SK-N-SH (cell line): ENCODE measurements at regions not wholly inside any gene's neighbourhood (a gene's known extent, or its start where the extent isn't known, plus 50 kb on each side); places are given as distances from the start of the nearest gene placed in this dataset.
A peak's percentile ranks its signal among the peaks of the same experiment; 100 is the strongest.

ENCODE experiments used
- CTCF ChIA-PET: fragments of 300-600, 350-600 bp; formaldehyde crosslinking; extraction: SDS; loops from one replicate; lab custom pipeline; 2021; lab: Yijun Ruan, JAX
- POLR2A ChIA-PET: fragments of 350-600 bp; sonication (Branson Sonifier 250); formaldehyde crosslinking; extraction: SDS; loops from one replicate; lab custom pipeline; 2020; ENCODE audit warnings: antibody characterized with exemption, inconsistent platforms; lab: Yijun Ruan, JAX
- DNase-seq: peaks from one replicate; pipeline ENCODE4 v3.0.0; 2012
- H2AFZ ChIP-seq: fragments of 200-600 bp; sonication (generic); 2 replicates; pipeline ENCODE4 v1.8.1; 2016; ENCODE audit warnings: antibody characterized with exemption, mild to moderate bottlenecking, low read depth
- H3F3A ChIP-seq: fragments of 200-600 bp; sonication (generic); replicated peaks from 2 replicates; pipeline ENCODE3; 2016; ENCODE audit warnings: antibody characterized with exemption, mild to moderate bottlenecking; ENCODE audit not compliant: insufficient read depth
- H3K27ac ChIP-seq, 2 experiments: fragments of 200-500 bp in 1 of 2; fragments of 200-600 bp in 1 of 2; sonication (Bioruptor generic) in 1 of 2; sonication (generic), shearing (Covaris generic) in 1 of 2; 2 replicates each; pipeline versions ENCODE4 v1.5.1 to v1.6.1; 2014 to 2016; ENCODE audit warnings: low read depth in 2 of 2, inconsistent platforms in 1 of 2, low read length in 1 of 2, mild to moderate bottlenecking in 1 of 2, mixed read lengths in 1 of 2
- H3K27me3 ChIP-seq: fragments of 200-600 bp; sonication (generic), shearing (Covaris generic); 2 replicates; pipeline ENCODE4 v1.6.1; 2016; ENCODE audit warnings: mixed run types; ENCODE audit not compliant: insufficient read depth
- H3K36me3 ChIP-seq, 2 experiments: fragments of 200-500 bp in 1 of 2; fragments of 200-600 bp in 1 of 2; sonication (Bioruptor generic) in 1 of 2; sonication (generic) in 1 of 2; replicated peaks in 1 of 2; 2 replicates each; pipeline versions ENCODE3 to v1.5.1; 2014 to 2016; ENCODE audit warnings: low read length in 1 of 2, mild to moderate bottlenecking in 1 of 2; ENCODE audit not compliant: insufficient read depth in 2 of 2, control insufficient read depth in 1 of 2
- H3K4me1 ChIP-seq, 2 experiments: fragments of 200-500 bp in 1 of 2; fragments of 200-600 bp in 1 of 2; sonication (Bioruptor generic) in 1 of 2; sonication (generic), shearing (Covaris generic) in 1 of 2; 2 replicates each; pipeline versions ENCODE4 v1.5.1 to v1.6.1; 2014 to 2016; ENCODE audit warnings: low read depth in 1 of 2, low read length in 1 of 2, mixed run types in 1 of 2; ENCODE audit not compliant: insufficient read depth in 2 of 2, control insufficient read depth in 1 of 2
- H3K4me2 ChIP-seq: fragments of 200-600 bp; sonication (generic), shearing (Covaris generic); 2 replicates; pipeline ENCODE4 v1.6.1; 2017; ENCODE audit warnings: mixed run types
- H3K4me3 ChIP-seq, 2 experiments: fragments of 200-500 bp in 1 of 2; fragments of 200-600 bp in 1 of 2; sonication (Bioruptor generic) in 1 of 2; sonication (generic), shearing (Covaris generic) in 1 of 2; 2 replicates each; pipeline versions ENCODE4 v1.5.1 to v1.8.1; 2014 to 2016; ENCODE audit warnings: low read depth in 2 of 2, inconsistent platforms in 1 of 2, low read length in 1 of 2, mild to moderate bottlenecking in 1 of 2, mixed read lengths in 1 of 2, moderate library complexity in 1 of 2
- H3K79me2 ChIP-seq: fragments of 200-600 bp; sonication (generic); 2 replicates; pipeline ENCODE4 v1.8.1; 2017; ENCODE audit warnings: mild to moderate bottlenecking; ENCODE audit not compliant: insufficient read depth
- H3K9ac ChIP-seq: fragments of 200-600 bp; sonication (generic); 2 replicates; pipeline ENCODE4 v1.6.1; 2017; ENCODE audit warnings: mixed run types
- H3K9me2 ChIP-seq: fragments of 200-600 bp; sonication (generic); 2 replicates; pipeline ENCODE4 v1.6.1; 2017; ENCODE audit warnings: mixed run types
- H3K9me3 ChIP-seq: fragments of 200-600 bp; sonication (generic); 2 replicates; pipeline ENCODE4 v1.6.1; 2017; ENCODE audit warnings: mixed run types, mild to moderate bottlenecking, moderate library complexity
- H4K20me1 ChIP-seq: fragments of 200-600 bp; sonication (generic); 2 replicates; pipeline ENCODE4 v1.6.1; 2017; ENCODE audit warnings: mild to moderate bottlenecking, mixed run types; ENCODE audit not compliant: insufficient read depth
- CHD2 ChIP-seq: fragments of 150-350 bp; IDR thresholded peaks from 2 replicates; pipeline ENCODE4 v1.6.1; 2018; ENCODE audit warnings: low read length; ENCODE audit not compliant: partially characterized antibody
- CTCF ChIP-seq: fragments of 200-600 bp; sonication (generic); IDR thresholded peaks from 2 replicates; pipeline ENCODE4 v1.6.1; 2017; ENCODE audit warnings: antibody characterized with exemption, mild to moderate bottlenecking, moderate library complexity
- ELF1 ChIP-seq: IDR thresholded peaks from 2 replicates; pipeline ENCODE4 v1.4.0; 2012
- GATA2 ChIP-seq: sonication (generic); formaldehyde crosslinking; IDR thresholded peaks from 2 replicates; pipeline ENCODE4 v1.5.0; 2020; ENCODE audit warnings: mild to moderate bottlenecking, missing genetic modification reagents
- NRF1 ChIP-seq: IDR thresholded peaks from 2 replicates; pipeline ENCODE4 v1.6.1; 2012; ENCODE audit warnings: low read depth, mild to moderate bottlenecking, low read length
- RAD21 ChIP-seq: IDR thresholded peaks from 2 replicates; pipeline ENCODE4 v1.6.1; 2012; ENCODE audit warnings: mild to moderate bottlenecking, low read length
- SMC3 ChIP-seq: IDR thresholded peaks from 2 replicates; pipeline ENCODE4 v1.6.1; 2012; ENCODE audit warnings: low read depth, low read length, improper control_type of control experiment
- TAF1 ChIP-seq: IDR thresholded peaks from 2 replicates; pipeline ENCODE4 v1.6.1; 2012; ENCODE audit warnings: low read depth, mild to moderate bottlenecking, low read length, moderate library complexity, borderline replicate concordance
- TCF12 ChIP-seq: IDR thresholded peaks from 2 replicates; pipeline ENCODE4 v1.4.0; 2012
- YY1 ChIP-seq: IDR thresholded peaks from 2 replicates; pipeline ENCODE4 v1.4.0; 2012; ENCODE audit warnings: low read depth, mild to moderate bottlenecking
- WGBS: methylation state at CpG from one replicate; pipeline ENCODE4 v1.1.6; 2017; ENCODE audit warnings: low lambda C conversion rate; 5-methylcytosine and 5-hydroxymethylcytosine counted together
- TF ChIP-seq, protein P1 (sequence below): fragments of 150-350 bp; IDR thresholded peaks from 2 replicates; pipeline ENCODE4 v1.6.1; 2016; ENCODE audit warnings: mild to moderate bottlenecking, low read depth, low read length

- no peaks in the 10 kb centered on the region for H3K27me3 ChIP-seq
- peak overlapping the region in 1 of 2 experiments; percentile 52; a peak in 1 of 4 replicates for H3K4me3 ChIP-seq
- DNase-seq = no peak
- no peak overlapping the region for H2AFZ ChIP-seq
- H4K20me1 ChIP-seq = no peaks in the 10 kb centered on the region
- TF ChIP-seq YY1 (no peak), ELF1 (no peak), GATA2 (CRISPR knock-in tag) (no peak), TCF12 (no peak)
- TF ChIP-seq, protein P1, sequence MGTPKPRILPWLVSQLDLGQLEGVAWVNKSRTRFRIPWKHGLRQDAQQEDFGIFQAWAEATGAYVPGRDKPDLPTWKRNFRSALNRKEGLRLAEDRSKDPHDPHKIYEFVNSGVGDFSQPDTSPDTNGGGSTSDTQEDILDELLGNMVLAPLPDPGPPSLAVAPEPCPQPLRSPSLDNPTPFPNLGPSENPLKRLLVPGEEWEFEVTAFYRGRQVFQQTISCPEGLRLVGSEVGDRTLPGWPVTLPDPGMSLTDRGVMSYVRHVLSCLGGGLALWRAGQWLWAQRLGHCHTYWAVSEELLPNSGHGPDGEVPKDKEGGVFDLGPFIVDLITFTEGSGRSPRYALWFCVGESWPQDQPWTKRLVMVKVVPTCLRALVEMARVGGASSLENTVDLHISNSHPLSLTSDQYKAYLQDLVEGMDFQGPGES = no peak
- H3K9me3 ChIP-seq = no peaks in the 10 kb centered on the region
- WGBS = 89% methylated on average over 6 of the region's 6 CpGs
- no peak overlapping the region for H3K27ac ChIP-seq
- peaks cover 7% of the 10 kb centered on the region for H3F3A ChIP-seq
- H3K9me2 ChIP-seq = no peaks in the 10 kb centered on the region
- no peaks in the 10 kb centered on the region for H3K36me3 ChIP-seq
- ChIA-PET POLR2A (no interaction called here), CTCF (interaction anchor here (0.6 to 2.2 kb wide), 62 partner anchors 8 to 566 kb away, joined by 3 to 31 read pairs (median 5); no protein-coding TSS in a partner anchor)
- H3K4me1 ChIP-seq = peaks cover 0 to 8% of the 10 kb centered on the region in 2 experiments; a peak in 1 of 4 replicates
- H3K79me2 ChIP-seq = no peaks in the 10 kb centered on the region
- H3K4me2 ChIP-seq = peak overlapping the region; percentile 66; the same call in 1 of the 2 replicates
- H3K9ac ChIP-seq = no peak overlapping the region
Observed at GRCh38 chr9:121550041-121550440, 50.4 kb upstream of the GGTA1 start.

GRCh38 chr9:121550569-121551512 is 51.2 kb upstream of the GGTA1 start:
- WGBS = 48% methylated on average over 13 of the region's 40 CpGs
- H3K4me2 ChIP-seq = peak overlapping the region; percentile 66
- H3K79me2 ChIP-seq = no peaks in the 10 kb centered on the region
- H3K27me3 ChIP-seq = no peaks in the 10 kb centered on the region
- ChIA-PET POLR2A (no interaction called here), CTCF (interaction anchor here (0.6 to 2.2 kb wide), 68 partner anchors 8 to 565 kb away, joined by 3 to 31 read pairs (median 5); partner anchors contain the start of gene DAB2IP)
- H3K9me2 ChIP-seq = no peaks in the 10 kb centered on the region
- peak overlapping the region; percentile 38 to 52 for H3K4me3 ChIP-seq
- TF ChIP-seq NRF1 = 0 out of 2 replicates have a peak, but pooled peaks have one; percentile 4
- TF ChIP-seq TAF1 = no peak
- peak; percentile 90 for TF ChIP-seq CTCF
- peak; percentile 86 for TF ChIP-seq SMC3
- TF ChIP-seq RAD21 = peak; percentile 87
- no peak for TF ChIP-seq CHD2
- H2AFZ ChIP-seq = no peak overlapping the region
- no peak overlapping the region for H3K9ac ChIP-seq
- DNase-seq = peak; percentile 92
- peaks cover 7% of the 10 kb centered on the region for H3F3A ChIP-seq
- H3K4me1 ChIP-seq = peaks cover 0 to 4% of the 10 kb centered on the region in 2 experiments; a peak in 1 of 4 replicates
- H3K36me3 ChIP-seq = no peaks in the 10 kb centered on the region
- no peaks in the 10 kb centered on the region for H3K9me3 ChIP-seq
- no peaks in the 10 kb centered on the region for H4K20me1 ChIP-seq
- no peak overlapping the region for H3K27ac ChIP-seq
